Breast epithelium (tissue), 4 donors: ENCODE measurements at regions not wholly inside any gene's neighbourhood (a gene's known extent, or its start where the extent isn't known, plus 50 kb on each side); places are given as distances from the start of the nearest gene placed in this dataset.

Experiments
- DNase-seq, 2 donors: peaks; one replicate each; pipeline ENCODE4 v3.0.0-alpha.2; 2019; ENCODE audit warnings: low spot score in 2 of 2
- H3K27ac ChIP-seq, 2 donors: fragments of 200-600 bp; sonication (generic) in 1 of 2; one replicate each; pipeline ENCODE4 v1.5.1; 2016 to 2019; ENCODE audit warnings: mild to moderate bottlenecking in 1 of 2
- H3K27me3 ChIP-seq, 2 donors: fragments of 200-600 bp; sonication (generic) in 1 of 2; one replicate each; pipeline versions ENCODE4 v1.5.1 to v1.6.0; 2017 to 2019; ENCODE audit warnings: control low read depth in 1 of 2, mild to moderate bottlenecking in 1 of 2
- H3K36me3 ChIP-seq: fragments of 200-600 bp; one replicate; pipeline ENCODE4 v1.5.1; 2019
- H3K4me1 ChIP-seq, 2 donors: fragments of 200-600 bp; sonication (generic); one replicate each; pipeline ENCODE4 v1.5.1; 2016 to 2019; ENCODE audit warnings: control low read depth in 1 of 2
- H3K4me3 ChIP-seq, 3 donors: fragments of 200-600 bp; sonication (generic); 1 replicate in 2 of 3; 2 replicates in 1 of 3; pipeline ENCODE4 v1.5.1; 2016 to 2019; ENCODE audit warnings: mild to moderate bottlenecking in 3 of 3, moderate library complexity in 2 of 3
- H3K9me3 ChIP-seq, 2 donors: fragments of 200-600 bp; sonication (generic) in 1 of 2; one replicate each; pipeline ENCODE4 v1.5.1; 2016 to 2019; ENCODE audit warnings: control low read depth in 1 of 2
- POLR2A ChIP-seq: fragments of 450-650 bp; IDR thresholded peaks from one replicate; pipeline ENCODE4 v1.6.1; 2016; ENCODE audit warnings: antibody characterized with exemption, mild to moderate bottlenecking, moderate library complexity
- POLR2AphosphoS5 ChIP-seq, 3 donors: sonication (generic); formaldehyde crosslinking; IDR thresholded peaks; one replicate each; pipeline ENCODE4 v1.6.1; 2017; ENCODE audit warnings: antibody characterized with exemption in 3 of 3
- intact Hi-C: fragments of 100-400 bp; cut with DNase I; formaldehyde crosslinking; loops from one replicate; pipeline ENCODE4 v1.15.1; 2023; ENCODE audit warnings: low total_unique reads
- TF ChIP-seq, protein P1 (sequence below), 3 donors: fragments of 450-650 bp; IDR thresholded peaks; one replicate each; pipeline ENCODE4 v1.5.1; 2016 to 2017; ENCODE audit warnings: antibody characterized with exemption in 3 of 3, mild to moderate bottlenecking in 3 of 3, moderate library complexity in 3 of 3

DNA sequence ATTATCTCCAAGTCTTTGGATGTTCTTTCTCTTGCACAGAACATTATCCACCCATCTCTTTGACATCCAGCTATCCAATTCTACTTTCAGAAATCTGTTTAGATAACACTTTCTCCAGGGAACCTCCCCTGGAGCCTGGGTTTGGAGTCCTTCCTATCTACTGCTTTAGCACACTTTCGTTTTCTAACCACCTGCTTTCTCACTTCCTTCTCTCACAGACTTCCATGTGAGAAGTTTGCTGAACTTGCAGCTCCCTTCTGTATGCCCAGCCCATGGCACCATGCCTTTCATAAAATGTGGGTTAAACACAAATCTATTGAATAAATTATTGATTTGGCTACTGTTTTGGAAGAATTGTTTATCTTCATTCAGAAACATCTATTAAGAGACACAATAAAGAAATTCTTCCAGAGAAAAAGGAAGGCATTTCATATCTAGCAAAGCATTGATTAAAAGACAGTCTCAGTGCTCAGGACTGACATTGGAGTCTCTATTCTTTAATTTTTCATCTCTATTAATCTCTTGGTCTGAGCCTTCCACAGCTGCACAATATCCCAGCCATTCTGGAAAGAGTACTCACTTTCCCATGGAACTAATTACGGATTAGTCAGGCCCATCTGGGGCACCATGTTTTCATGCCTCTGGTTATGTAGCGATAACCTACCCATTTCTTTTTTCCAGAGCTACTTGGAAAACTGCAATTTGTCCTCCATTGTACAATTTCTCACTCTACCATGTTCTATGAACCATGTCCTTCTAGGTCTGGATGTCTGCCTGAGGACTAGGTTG is 1077.3 kb downstream of the SORCS3 start:
- intact Hi-C loops, result no loop called here
- TF ChIP-seq POLR2A (no peak), POLR2AphosphoS5 (IDR thresholded peaks at IDR 0.05) (no peak)
- TF ChIP-seq, protein P1, sequence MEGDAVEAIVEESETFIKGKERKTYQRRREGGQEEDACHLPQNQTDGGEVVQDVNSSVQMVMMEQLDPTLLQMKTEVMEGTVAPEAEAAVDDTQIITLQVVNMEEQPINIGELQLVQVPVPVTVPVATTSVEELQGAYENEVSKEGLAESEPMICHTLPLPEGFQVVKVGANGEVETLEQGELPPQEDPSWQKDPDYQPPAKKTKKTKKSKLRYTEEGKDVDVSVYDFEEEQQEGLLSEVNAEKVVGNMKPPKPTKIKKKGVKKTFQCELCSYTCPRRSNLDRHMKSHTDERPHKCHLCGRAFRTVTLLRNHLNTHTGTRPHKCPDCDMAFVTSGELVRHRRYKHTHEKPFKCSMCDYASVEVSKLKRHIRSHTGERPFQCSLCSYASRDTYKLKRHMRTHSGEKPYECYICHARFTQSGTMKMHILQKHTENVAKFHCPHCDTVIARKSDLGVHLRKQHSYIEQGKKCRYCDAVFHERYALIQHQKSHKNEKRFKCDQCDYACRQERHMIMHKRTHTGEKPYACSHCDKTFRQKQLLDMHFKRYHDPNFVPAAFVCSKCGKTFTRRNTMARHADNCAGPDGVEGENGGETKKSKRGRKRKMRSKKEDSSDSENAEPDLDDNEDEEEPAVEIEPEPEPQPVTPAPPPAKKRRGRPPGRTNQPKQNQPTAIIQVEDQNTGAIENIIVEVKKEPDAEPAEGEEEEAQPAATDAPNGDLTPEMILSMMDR (IDR thresholded peaks at IDR 0.05), result no peak
- no peaks in the 10 kb centered on the region for H3K4me1 ChIP-seq

DNA sequence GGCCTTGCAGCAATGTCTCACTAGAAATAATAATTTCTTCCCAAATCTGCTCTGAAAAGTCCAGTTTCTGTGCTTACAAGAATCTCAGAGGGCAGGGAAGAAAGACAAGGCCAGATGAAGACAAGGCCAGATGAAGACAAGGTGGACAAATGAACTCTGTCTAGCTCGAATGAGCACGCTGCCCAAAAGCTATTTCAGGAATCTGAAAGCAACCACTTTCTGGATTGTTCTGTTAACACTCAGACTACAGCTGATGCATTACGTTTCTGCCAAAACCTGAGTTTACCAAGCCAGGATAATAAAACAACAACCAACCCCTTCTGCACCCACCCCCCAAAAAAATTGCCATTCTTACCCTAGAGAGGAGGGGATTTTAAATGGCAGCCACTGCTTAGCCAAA is 1073.6 kb downstream of the SORCS3 start:
- H3K36me3 ChIP-seq, result no peaks in the 10 kb centered on the region
- TF ChIP-seq, protein P1 (IDR thresholded peaks at IDR 0.05), result no peak
- TF ChIP-seq POLR2A (no peak), POLR2AphosphoS5 (IDR thresholded peaks at IDR 0.05) (no peak)
- no peak overlapping the region for H3K4me3 ChIP-seq
- intact Hi-C loops, result no loop called here
- no peak overlapping the region for H3K27ac ChIP-seq
- H3K4me1 ChIP-seq, result no peaks in the 10 kb centered on the region
- peaks cover 0 to 5% of the 10 kb centered on the region in 2 donors for H3K9me3 ChIP-seq
- H3K27me3 ChIP-seq, result no peaks in the 10 kb centered on the region
- DNase-seq, result no peak

More for the DNA sequence above, 1077.3 kb downstream of the SORCS3 start:
- no peaks in the 10 kb centered on the region for H3K27me3 ChIP-seq
- H3K9me3 ChIP-seq, result no peaks in the 10 kb centered on the region
- no peak for DNase-seq
- no peaks in the 10 kb centered on the region for H3K36me3 ChIP-seq
- H3K27ac ChIP-seq, result no peak overlapping the region
- no peak overlapping the region for H3K4me3 ChIP-seq

DNA sequence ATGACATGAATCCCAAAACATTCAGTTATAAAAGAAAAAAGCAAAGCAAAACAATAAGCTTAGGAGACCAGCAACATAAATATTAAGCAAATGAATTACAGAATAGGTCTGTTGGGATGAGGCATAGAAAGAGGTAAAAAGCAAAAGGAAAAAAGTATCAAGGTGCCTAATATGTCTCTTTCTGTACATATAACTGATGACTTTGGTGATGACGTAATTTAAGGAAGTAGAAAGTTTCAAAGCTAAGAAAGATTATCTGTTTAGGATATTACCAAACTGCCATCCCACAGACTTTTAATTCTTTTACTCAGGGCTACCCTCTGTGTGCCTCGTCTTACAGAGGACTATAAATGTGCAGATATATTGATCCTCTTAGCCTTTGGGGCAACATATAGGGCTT is 1066.5 kb downstream of the SORCS3 start:
- Histone ChIP-seq H3K4me3 (no peak overlapping the region), H3K27me3 (no peaks in the 10 kb centered on the region), H3K9me3 (peaks cover 0 to 8% of the 10 kb centered on the region in 2 donors), H3K36me3 (no peaks in the 10 kb centered on the region), H3K4me1 (no peaks in the 10 kb centered on the region), H3K27ac (no peak overlapping the region)
- no peak for DNase-seq
- intact Hi-C loops, result no loop called here
- TF ChIP-seq POLR2A (no peak), POLR2AphosphoS5 (IDR thresholded peaks at IDR 0.05) (no peak)
- TF ChIP-seq, protein P1 (IDR thresholded peaks at IDR 0.05), result no peak

DNA sequence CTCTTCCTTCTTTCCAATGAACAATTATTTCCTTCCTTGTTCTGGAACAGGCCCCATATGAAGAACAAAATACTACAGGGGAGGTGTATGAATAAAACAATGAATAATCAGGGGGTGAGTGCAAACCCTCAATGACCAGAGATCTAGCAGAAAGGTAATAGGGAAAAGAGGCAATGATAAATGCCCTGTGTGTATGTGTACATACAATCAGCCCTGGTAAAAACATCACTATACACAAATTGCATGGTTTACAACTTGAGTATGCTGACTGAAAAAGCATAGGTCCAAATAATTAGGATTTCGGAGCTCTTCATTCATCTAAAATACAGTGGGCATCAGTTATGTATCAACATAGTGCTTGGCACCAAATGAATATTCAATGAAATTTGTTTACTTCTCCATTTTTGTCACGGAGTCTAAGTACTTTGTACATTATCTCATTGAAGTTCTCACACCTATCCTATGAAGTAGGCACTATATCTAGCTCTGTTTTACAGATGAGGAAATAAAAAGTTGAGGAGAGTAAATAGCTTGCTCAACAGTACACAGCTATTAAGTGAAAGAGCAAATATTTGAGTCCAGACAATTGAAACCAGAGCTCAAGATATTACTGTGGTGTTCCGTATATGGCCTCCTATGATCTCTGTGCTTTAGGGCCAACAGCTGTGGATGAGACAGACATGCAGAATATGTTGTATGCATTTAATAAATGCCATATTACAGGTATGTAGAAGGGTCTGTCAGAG is 1065.4 kb downstream of the SORCS3 start:
- Histone ChIP-seq H3K27ac (no peak overlapping the region), H3K36me3 (no peaks in the 10 kb centered on the region), H3K4me1 (no peaks in the 10 kb centered on the region), H3K4me3 (no peak overlapping the region), H3K9me3 (peaks cover 0 to 8% of the 10 kb centered on the region in 2 donors), H3K27me3 (no peaks in the 10 kb centered on the region)
- TF ChIP-seq, protein P1 (IDR thresholded peaks at IDR 0.05), result no peak
- no peak for TF ChIP-seq POLR2AphosphoS5 (IDR thresholded peaks at IDR 0.05)
- no peak for TF ChIP-seq POLR2A
- no peak for DNase-seq
- intact Hi-C loops, result no loop called here

DNA sequence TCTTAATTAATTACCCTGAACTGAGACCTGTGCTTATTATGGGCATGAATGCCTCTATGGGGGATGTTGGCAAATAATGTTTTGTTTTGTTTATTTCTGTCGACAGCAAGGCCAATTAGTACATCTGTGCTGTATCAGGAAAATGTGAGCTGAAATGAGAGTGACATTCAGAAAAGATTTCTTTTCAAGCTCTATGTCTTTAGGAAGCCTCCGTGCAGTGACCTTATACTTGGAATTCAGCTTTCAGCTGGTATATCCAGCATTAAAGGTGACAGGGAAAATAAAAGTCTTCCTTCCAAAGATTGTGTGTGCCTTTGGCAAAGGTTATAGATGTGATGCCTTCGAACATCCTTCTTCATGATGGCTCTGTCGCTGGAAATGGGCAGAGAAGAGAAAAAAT is 1061.1 kb downstream of the SORCS3 start:
- Histone ChIP-seq H3K27ac (no peak overlapping the region), H3K4me3 (no peak overlapping the region), H3K36me3 (no peaks in the 10 kb centered on the region), H3K27me3 (no peaks in the 10 kb centered on the region), H3K4me1 (no peaks in the 10 kb centered on the region), H3K9me3 (no peaks in the 10 kb centered on the region)
- intact Hi-C loops, result no loop called here
- DNase-seq, result no peak
- TF ChIP-seq POLR2AphosphoS5 (IDR thresholded peaks at IDR 0.05), result no peak
- TF ChIP-seq, protein P1 (IDR thresholded peaks at IDR 0.05), result no peak
